SU-DHL-6 (cell line): ENCODE measurements at regions not wholly inside any gene's neighbourhood (a gene's known extent, or its start where the extent isn't known, plus 50 kb on each side); places are given as distances from the start of the nearest gene placed in this dataset.

Source experiments
- H2AFZ ChIP-seq: fragments of 200-600 bp; sonication (generic); 2 replicates; pipeline ENCODE4 v1.6.1; 2014; ENCODE audit warnings: low read depth, mild to moderate bottlenecking, moderate library complexity, mixed read lengths, antibody characterized with exemption, low read length; ENCODE audit not compliant: severe bottlenecking
- H3F3A ChIP-seq: fragments of 200-600 bp; shearing (Covaris generic); 2 replicates; pipeline ENCODE4 v1.6.0; 2016; ENCODE audit warnings: antibody characterized with exemption, mild to moderate bottlenecking; ENCODE audit not compliant: insufficient read depth
- H3K27ac ChIP-seq: fragments of 200-600 bp; sonication (generic); 2 replicates; pipeline ENCODE4 v1.5.1; 2016; ENCODE audit warnings: low read depth, mild to moderate bottlenecking, low read length, moderate library complexity, mixed read lengths
- H3K27me3 ChIP-seq: fragments of 200-600 bp; sonication (generic), shearing (Covaris generic); 2 replicates; pipeline ENCODE4 v1.6.0; 2014; ENCODE audit warnings: mild to moderate bottlenecking, low read length
- H3K36me3 ChIP-seq: fragments of 200-600 bp; sonication (generic); 2 replicates; pipeline ENCODE4 v1.6.1; 2014; ENCODE audit warnings: mild to moderate bottlenecking, low read length, mixed read lengths
- H3K4me2 ChIP-seq: fragments of 300-600, 200-600 bp; shearing (Covaris generic), sonication (generic); 2 replicates; pipeline ENCODE4 v1.6.0; 2014; ENCODE audit warnings: low read length, low read depth, mild to moderate bottlenecking; ENCODE audit not compliant: poor library complexity, severe bottlenecking
- H3K4me3 ChIP-seq: fragments of 200-600 bp; sonication (generic); 2 replicates; pipeline ENCODE4 v1.5.1; 2014; ENCODE audit warnings: antibody characterized with exemption, low read length, mild to moderate bottlenecking, mixed read lengths; ENCODE audit not compliant: insufficient read depth, poor library complexity, severe bottlenecking
- H3K79me2 ChIP-seq: fragments of 200-600 bp; sonication (generic); 2 replicates; pipeline ENCODE4 v1.6.1; 2014; ENCODE audit warnings: mild to moderate bottlenecking, low read length, moderate library complexity; ENCODE audit not compliant: insufficient read depth
- H3K9ac ChIP-seq: fragments of 200-600 bp; sonication (generic); 2 replicates; pipeline ENCODE4 v1.7.0; 2014; ENCODE audit warnings: mild to moderate bottlenecking, low read length
- H3K9me2 ChIP-seq: fragments of 200-600 bp; sonication (generic); replicated peaks from 2 replicates; pipeline ENCODE4 v1.6.1; 2014; ENCODE audit warnings: low read length; ENCODE audit not compliant: insufficient read depth
- H3K9me3 ChIP-seq: fragments of 200-600 bp; sonication (generic); 2 replicates; pipeline ENCODE4 v1.6.1; 2014; ENCODE audit warnings: low read length, mixed read lengths; ENCODE audit not compliant: insufficient read depth
- H4K20me1 ChIP-seq: fragments of 200-600 bp; sonication (generic); 2 replicates; pipeline ENCODE4 v1.6.1; 2014; ENCODE audit warnings: low read depth, mild to moderate bottlenecking, antibody characterized with exemption, low read length, moderate library complexity, mixed read lengths
- EZH2phosphoT487 ChIP-seq: fragments of 200-600 bp; sonication (generic), shearing (Covaris generic); conservative IDR thresholded peaks from 2 replicates; pipeline ENCODE4 v1.6.1; 2018; ENCODE audit warnings: mild to moderate bottlenecking, antibody characterized with exemption, low read length, moderate library complexity, mixed read lengths
- TF ChIP-seq, protein P1 (sequence below): fragments of 200-600 bp; sonication (generic); IDR thresholded peaks from one replicate; pipeline ENCODE4 v1.5.1; 2017; ENCODE audit warnings: antibody characterized with exemption, mild to moderate bottlenecking, low read length, moderate library complexity; ENCODE audit not compliant: insufficient read depth, poor library complexity, severe bottlenecking

- H3K9me2 ChIP-seq, result no peaks in the 10 kb centered on the region
- H3K9me3 ChIP-seq, result no peaks in the 10 kb centered on the region; the same call in 1 of the 2 replicates
- no peak overlapping the region for H3K4me3 ChIP-seq
- H3K36me3 ChIP-seq, result no peaks in the 10 kb centered on the region
- H3K4me2 ChIP-seq, result no peak overlapping the region
- H2AFZ ChIP-seq, result no peak overlapping the region
- no peaks in the 10 kb centered on the region for H3K79me2 ChIP-seq
- H3F3A ChIP-seq, result no peaks in the 10 kb centered on the region; the same call in 1 of the 2 replicates
- no peak overlapping the region for H3K27ac ChIP-seq
- H3K9ac ChIP-seq, result no peak overlapping the region
- TF ChIP-seq, protein P1, sequence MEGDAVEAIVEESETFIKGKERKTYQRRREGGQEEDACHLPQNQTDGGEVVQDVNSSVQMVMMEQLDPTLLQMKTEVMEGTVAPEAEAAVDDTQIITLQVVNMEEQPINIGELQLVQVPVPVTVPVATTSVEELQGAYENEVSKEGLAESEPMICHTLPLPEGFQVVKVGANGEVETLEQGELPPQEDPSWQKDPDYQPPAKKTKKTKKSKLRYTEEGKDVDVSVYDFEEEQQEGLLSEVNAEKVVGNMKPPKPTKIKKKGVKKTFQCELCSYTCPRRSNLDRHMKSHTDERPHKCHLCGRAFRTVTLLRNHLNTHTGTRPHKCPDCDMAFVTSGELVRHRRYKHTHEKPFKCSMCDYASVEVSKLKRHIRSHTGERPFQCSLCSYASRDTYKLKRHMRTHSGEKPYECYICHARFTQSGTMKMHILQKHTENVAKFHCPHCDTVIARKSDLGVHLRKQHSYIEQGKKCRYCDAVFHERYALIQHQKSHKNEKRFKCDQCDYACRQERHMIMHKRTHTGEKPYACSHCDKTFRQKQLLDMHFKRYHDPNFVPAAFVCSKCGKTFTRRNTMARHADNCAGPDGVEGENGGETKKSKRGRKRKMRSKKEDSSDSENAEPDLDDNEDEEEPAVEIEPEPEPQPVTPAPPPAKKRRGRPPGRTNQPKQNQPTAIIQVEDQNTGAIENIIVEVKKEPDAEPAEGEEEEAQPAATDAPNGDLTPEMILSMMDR, result no peak
- H4K20me1 ChIP-seq, result no peaks in the 10 kb centered on the region
- H3K27me3 ChIP-seq, result no peaks in the 10 kb centered on the region
Observed at GRCh38 chr2:89842180-89842908, 1150.9 kb downstream of the RPIA start.

GRCh38 chr2:89844221-89844943 lies 1152.9 kb downstream of the RPIA start:
- H4K20me1 ChIP-seq, result no peaks in the 10 kb centered on the region
- H3K9ac ChIP-seq, result no peak overlapping the region
- no peaks in the 10 kb centered on the region for H3K27me3 ChIP-seq
- no peak overlapping the region for H3K4me3 ChIP-seq
- no peaks in the 10 kb centered on the region for H3K79me2 ChIP-seq
- H2AFZ ChIP-seq, result no peak overlapping the region
- H3F3A ChIP-seq, result no peaks in the 10 kb centered on the region
- H3K9me2 ChIP-seq, result no peaks in the 10 kb centered on the region
- H3K27ac ChIP-seq, result no peak overlapping the region
- H3K36me3 ChIP-seq, result no peaks in the 10 kb centered on the region
- TF ChIP-seq, protein P1, result no peak
- TF ChIP-seq EZH2phosphoT487, result no peak
- no peaks in the 10 kb centered on the region; the same call in 1 of the 2 replicates for H3K9me3 ChIP-seq
- no peak overlapping the region for H3K4me2 ChIP-seq

GRCh38 chr2:89845532-89845931 lies 1154.1 kb downstream of the RPIA start:
- Histone ChIP-seq H3K36me3 (no peaks in the 10 kb centered on the region), H3K4me3 (no peak overlapping the region), H3K27ac (no peak overlapping the region), H3K27me3 (no peaks in the 10 kb centered on the region), H3K9me3 (no peaks in the 10 kb centered on the region), H3F3A (no peaks in the 10 kb centered on the region), H3K79me2 (no peaks in the 10 kb centered on the region), H3K4me2 (no peak overlapping the region), H3K9me2 (no peaks in the 10 kb centered on the region), H4K20me1 (no peaks in the 10 kb centered on the region), H2AFZ (no peak overlapping the region), H3K9ac (no peak overlapping the region)
- TF ChIP-seq EZH2phosphoT487, result no peak
- TF ChIP-seq, protein P1, result no peak
